ENCODE measurements at regions not wholly inside any gene's neighbourhood (a gene's known extent, or its start where the extent isn't known, plus 50 kb on each side); places are given as distances from the start of the nearest gene placed in this dataset.

GRCh38 chrX:129065895-129066294, 457.4 kb downstream of the SMARCA1 start:
- intact Hi-C loops (cut with DNase I): no loop called here
- no peaks in the 10 kb centered on the region for H3K27me3 ChIP-seq
- H3K27ac ChIP-seq: no peak overlapping the region
- H3K9me3 ChIP-seq: no peaks in the 10 kb centered on the region
- H3K36me3 ChIP-seq: no peaks in the 10 kb centered on the region
- 85 to 100% (median 98%) methylated on average over 1 of the region's 1 CpG for WGBS, 4 donors
- DNase-seq (no peak), ATAC-seq (no peak)
- H3K4me1 ChIP-seq: no peaks in the 10 kb centered on the region
- TF ChIP-seq POLR2A (IDR thresholded peaks at IDR 0.05) (no peak), CTCF (IDR thresholded peaks at IDR 0.05) (no peak)
- H3K4me3 ChIP-seq: no peak overlapping the region

GRCh38 chrX:129058405-129058804, 464.9 kb downstream of the SMARCA1 start:
- TF ChIP-seq POLR2A (IDR thresholded peaks at IDR 0.05) (no peak), CTCF (IDR thresholded peaks at IDR 0.05) (no peak)
- no peak overlapping the region for H3K27ac ChIP-seq
- WGBS, 4 donors: 85 to 100% (median 93%) methylated on average over 1 of the region's 1 CpG
- H3K36me3 ChIP-seq: no peaks in the 10 kb centered on the region
- DNase-seq: no peak
- peaks cover 0 to 6% (median 0%) of the 10 kb centered on the region in 9 donors for H3K27me3 ChIP-seq
- no peaks in the 10 kb centered on the region for H3K4me1 ChIP-seq
- ATAC-seq: no peak
- H3K4me3 ChIP-seq: no peak overlapping the region
- intact Hi-C loops (cut with DNase I): no loop called here
- no peaks in the 10 kb centered on the region for H3K9me3 ChIP-seq

- TF ChIP-seq POLR2A (IDR thresholded peaks at IDR 0.05): no peak
- no peak for TF ChIP-seq CTCF (IDR thresholded peaks at IDR 0.05)
- WGBS, 4 donors: 86 to 92% (median 90%) methylated on average over 11 of the region's 11 CpGs
- H3K27ac ChIP-seq: no peak overlapping the region
- no peak overlapping the region for H3K4me3 ChIP-seq
- H3K27me3 ChIP-seq: no peaks in the 10 kb centered on the region
- DNase-seq: no peak
- intact Hi-C loops (cut with DNase I): no loop called here
- no peak for ATAC-seq
- H3K36me3 ChIP-seq: no peaks in the 10 kb centered on the region
- no peaks in the 10 kb centered on the region for H3K9me3 ChIP-seq
- H3K4me1 ChIP-seq: no peaks in the 10 kb centered on the region
Observed at GRCh38 chrX:129043138-129043537, 480.2 kb downstream of the SMARCA1 start.

GRCh38 chrX:129041319-129041718, 482.0 kb downstream of the SMARCA1 start:
- no peaks in the 10 kb centered on the region for H3K4me1 ChIP-seq
- no peaks in the 10 kb centered on the region for H3K9me3 ChIP-seq
- intact Hi-C loops (cut with DNase I): no loop called here
- DNase-seq (no peak), ATAC-seq (no peak)
- no peaks in the 10 kb centered on the region for H3K36me3 ChIP-seq
- H3K27me3 ChIP-seq: peaks cover 0 to 3% (median 0%) of the 10 kb centered on the region in 9 donors
- H3K4me3 ChIP-seq: no peak overlapping the region
- no peak overlapping the region for H3K27ac ChIP-seq
- TF ChIP-seq CTCF (IDR thresholded peaks at IDR 0.05) (no peak), POLR2A (IDR thresholded peaks at IDR 0.05) (no peak)
- 62 to 87% (median 78%) methylated on average over 4 to 5 of the region's 5 CpGs for WGBS, 4 donors

Data from heart left ventricle (tissue), 16 donors.